Lower lobe of right lung (tissue), 2 donors: ENCODE measurements at regions not wholly inside any gene's neighbourhood (a gene's known extent, or its start where the extent isn't known, plus 50 kb on each side); places are given as distances from the start of the nearest gene placed in this dataset.

Source experiments
- ATAC-seq, 2 donors: fragments of 200-7000 bp; cut with Tn5 transposase; one replicate each; pipeline ENCODE4 v1.9.1; 2020 to 2022; ENCODE audit warnings: mild to moderate bottlenecking in 2 of 2, moderate library complexity in 2 of 2
- DNase-seq: peaks from one replicate; pipeline ENCODE4 v3.0.0-alpha.2; 2020
- H3K27ac ChIP-seq: fragments of 200-600 bp; one replicate; pipeline ENCODE4 v1.8.0; 2022
- H3K27me3 ChIP-seq: fragments of 200-600 bp; one replicate; pipeline ENCODE4 v1.8.0; 2022; ENCODE audit warnings: low read depth
- H3K36me3 ChIP-seq: fragments of 200-600 bp; one replicate; pipeline ENCODE4 v1.8.0; 2022; ENCODE audit warnings: mild to moderate bottlenecking
- H3K4me1 ChIP-seq: fragments of 200-600 bp; one replicate; pipeline ENCODE4 v1.8.0; 2022
- H3K4me3 ChIP-seq: fragments of 200-600 bp; one replicate; pipeline ENCODE4 v1.8.0; 2022; ENCODE audit warnings: mild to moderate bottlenecking
- H3K9me3 ChIP-seq: fragments of 200-600 bp; one replicate; pipeline ENCODE4 v1.8.0; 2022
- CTCF ChIP-seq: fragments of 200-600 bp; IDR thresholded peaks from one replicate; pipeline ENCODE4 v1.8.0; 2022; ENCODE audit warnings: antibody characterized with exemption, mild to moderate bottlenecking
- intact Hi-C: fragments of 100-400 bp; cut with DNase I; formaldehyde crosslinking; loops from one replicate; pipeline ENCODE4 v1.11.0; 2022
- donor health status: DM: no; HTN: yes; CAD: no; lungs with severe emphysema.

GRCh38 chr9:103126494-103126893, 131.4 kb downstream of the CYLC2 start:
- ATAC-seq (no peak), DNase-seq (no peak)
- Histone ChIP-seq H3K9me3 (peaks cover 32% of the 10 kb centered on the region), H3K27ac (no peak overlapping the region), H3K4me1 (no peaks in the 10 kb centered on the region), H3K27me3 (no peaks in the 10 kb centered on the region), H3K4me3 (no peak overlapping the region), H3K36me3 (no peaks in the 10 kb centered on the region)
- intact Hi-C loops: no loop called here
- no peak for TF ChIP-seq CTCF

- intact Hi-C loops: no loop called here
- H3K4me1 ChIP-seq: no peaks in the 10 kb centered on the region
- DNase-seq (no peak), ATAC-seq (no peak)
- TF ChIP-seq CTCF: no peak
- H3K27ac ChIP-seq: no peak overlapping the region
- no peak overlapping the region for H3K4me3 ChIP-seq
- H3K27me3 ChIP-seq: no peaks in the 10 kb centered on the region
- H3K9me3 ChIP-seq: no peaks in the 10 kb centered on the region
- H3K36me3 ChIP-seq: no peaks in the 10 kb centered on the region
These were observed 144.8 kb downstream of the CYLC2 start for GRCh38 chr9:103139891-103140290.

GRCh38 chr9:103152473-103152872, 157.3 kb downstream of the CYLC2 start:
- no peak overlapping the region for H3K27ac ChIP-seq
- H3K9me3 ChIP-seq: no peaks in the 10 kb centered on the region
- no peak overlapping the region for H3K4me3 ChIP-seq
- no peaks in the 10 kb centered on the region for H3K36me3 ChIP-seq
- H3K27me3 ChIP-seq: no peaks in the 10 kb centered on the region
- H3K4me1 ChIP-seq: no peaks in the 10 kb centered on the region
- DNase-seq (no peak), ATAC-seq (no peak)
- TF ChIP-seq CTCF: no peak
- intact Hi-C loops: no loop called here

GRCh38 chr9:103167530-103167929, 172.4 kb downstream of the CYLC2 start:
- H3K9me3 ChIP-seq: peaks cover 8% of the 10 kb centered on the region
- TF ChIP-seq CTCF: no peak
- no peak for ATAC-seq

GRCh38 chr9:103168254-103168653, 173.1 kb downstream of the CYLC2 start:
- no peaks in the 10 kb centered on the region for H3K36me3 ChIP-seq
- H3K9me3 ChIP-seq: peaks cover 8% of the 10 kb centered on the region
- TF ChIP-seq CTCF: no peak
- H3K4me1 ChIP-seq: no peaks in the 10 kb centered on the region
- intact Hi-C loops: no loop called here
- no peak overlapping the region for H3K4me3 ChIP-seq
- H3K27ac ChIP-seq: no peak overlapping the region
- DNase-seq: no peak
- no peak for ATAC-seq
- no peaks in the 10 kb centered on the region for H3K27me3 ChIP-seq

More at GRCh38 chr9:103167530-103167929, 172.4 kb downstream of the CYLC2 start:
- no peaks in the 10 kb centered on the region for H3K36me3 ChIP-seq
- no peak for DNase-seq
- intact Hi-C loops: no loop called here
- H3K27me3 ChIP-seq: no peaks in the 10 kb centered on the region
- no peak overlapping the region for H3K4me3 ChIP-seq
- H3K27ac ChIP-seq: no peak overlapping the region
- no peaks in the 10 kb centered on the region for H3K4me1 ChIP-seq

GRCh38 chr9:103169798-103170197, 174.7 kb downstream of the CYLC2 start:
- H3K27me3 ChIP-seq: no peaks in the 10 kb centered on the region
- ATAC-seq (no peak), DNase-seq (no peak)
- peaks cover 8% of the 10 kb centered on the region for H3K9me3 ChIP-seq
- no peak for TF ChIP-seq CTCF
- intact Hi-C loops: no loop called here
- no peak overlapping the region for H3K27ac ChIP-seq
- no peaks in the 10 kb centered on the region for H3K36me3 ChIP-seq
- H3K4me1 ChIP-seq: no peaks in the 10 kb centered on the region
- no peak overlapping the region for H3K4me3 ChIP-seq
